ENCODE measurements at regions not wholly inside any gene's neighbourhood (a gene's known extent, or its start where the extent isn't known, plus 50 kb on each side); places are given as distances from the start of the nearest gene placed in this dataset.

DNA sequence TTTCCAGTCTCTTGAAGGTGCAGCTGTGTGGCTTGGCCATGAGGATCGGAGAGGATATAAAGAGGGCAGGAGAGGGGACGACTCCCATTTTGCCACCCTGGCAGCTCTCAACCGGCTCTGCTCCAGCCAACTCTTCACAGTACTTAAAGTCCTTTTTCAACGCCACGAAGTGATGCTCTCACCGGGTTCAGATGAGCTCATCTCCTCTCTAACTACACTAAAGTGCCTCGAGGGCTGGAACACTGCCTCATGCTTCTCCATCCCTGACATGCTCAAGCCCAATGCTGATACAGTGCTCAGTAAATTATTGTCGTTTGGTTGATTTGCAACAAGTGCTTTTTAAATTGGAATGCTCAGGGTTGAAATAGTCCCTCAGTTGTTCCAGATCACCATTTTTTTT, 97.8 kb downstream of the GTPBP8 start (continued):
- TF ChIP-seq, protein P1, sequence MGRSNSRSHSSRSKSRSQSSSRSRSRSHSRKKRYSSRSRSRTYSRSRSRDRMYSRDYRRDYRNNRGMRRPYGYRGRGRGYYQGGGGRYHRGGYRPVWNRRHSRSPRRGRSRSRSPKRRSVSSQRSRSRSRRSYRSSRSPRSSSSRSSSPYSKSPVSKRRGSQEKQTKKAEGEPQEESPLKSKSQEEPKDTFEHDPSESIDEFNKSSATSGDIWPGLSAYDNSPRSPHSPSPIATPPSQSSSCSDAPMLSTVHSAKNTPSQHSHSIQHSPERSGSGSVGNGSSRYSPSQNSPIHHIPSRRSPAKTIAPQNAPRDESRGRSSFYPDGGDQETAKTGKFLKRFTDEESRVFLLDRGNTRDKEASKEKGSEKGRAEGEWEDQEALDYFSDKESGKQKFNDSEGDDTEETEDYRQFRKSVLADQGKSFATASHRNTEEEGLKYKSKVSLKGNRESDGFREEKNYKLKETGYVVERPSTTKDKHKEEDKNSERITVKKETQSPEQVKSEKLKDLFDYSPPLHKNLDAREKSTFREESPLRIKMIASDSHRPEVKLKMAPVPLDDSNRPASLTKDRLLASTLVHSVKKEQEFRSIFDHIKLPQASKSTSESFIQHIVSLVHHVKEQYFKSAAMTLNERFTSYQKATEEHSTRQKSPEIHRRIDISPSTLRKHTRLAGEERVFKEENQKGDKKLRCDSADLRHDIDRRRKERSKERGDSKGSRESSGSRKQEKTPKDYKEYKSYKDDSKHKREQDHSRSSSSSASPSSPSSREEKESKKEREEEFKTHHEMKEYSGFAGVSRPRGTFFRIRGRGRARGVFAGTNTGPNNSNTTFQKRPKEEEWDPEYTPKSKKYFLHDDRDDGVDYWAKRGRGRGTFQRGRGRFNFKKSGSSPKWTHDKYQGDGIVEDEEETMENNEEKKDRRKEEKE (IDR thresholded peaks at IDR 0.05; ENCODE audit: borderline replicate concordance in 1 of 2, control insufficient read depth in 1 of 2, low read depth in 2 of 2, low read length in 1 of 2) = no peak
- no peak for TF ChIP-seq ZSCAN32 (CRISPR knock-in tag; IDR thresholded peaks at IDR 0.05)
- no peak for TF ChIP-seq CCAR2 (IDR thresholded peaks at IDR 0.05; ENCODE audit: low read depth, low read length)
- TF ChIP-seq SMARCA5 (IDR thresholded peaks at IDR 0.05) = no peak

DNA sequence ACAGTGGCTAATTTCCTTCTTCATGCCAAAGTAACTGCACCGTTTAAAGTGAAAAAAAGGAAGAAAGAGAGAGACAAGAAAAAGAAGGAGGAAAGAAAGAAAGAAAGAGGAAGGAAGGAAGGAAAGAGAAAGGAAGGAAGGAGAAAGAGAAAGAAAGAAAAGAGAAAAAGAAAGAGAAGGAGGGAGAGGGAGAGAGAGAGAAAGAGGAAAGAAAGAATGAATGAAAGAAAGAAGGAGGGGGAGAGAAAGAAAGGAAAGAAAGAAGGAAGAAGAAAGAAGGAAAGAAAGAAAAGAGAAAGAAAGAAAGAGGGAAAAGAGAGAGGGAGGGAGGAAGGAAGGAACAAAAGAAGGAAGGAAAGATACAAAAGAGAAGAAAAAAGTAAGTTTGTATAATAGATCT, 100.6 kb downstream of the GTPBP8 start:
- ChIA-PET POLR2A (no interaction called here), CTCF (ENCODE audit: low intra/inter-chr PET ratio) (no interaction called here)
- Histone ChIP-seq H2AFZ (ENCODE audit: low read depth, low read length) (no peak overlapping the region), H3K9me3 (replicated peaks; ENCODE audit: control insufficient read depth, insufficient read depth, low read depth, low read length) (no peaks in the 10 kb centered on the region), H4K20me1 (replicated peaks; ENCODE audit: control insufficient read depth, insufficient read depth, low read length) (no peaks in the 10 kb centered on the region), H3K4me1 (replicated peaks in 1 of 2; ENCODE audit: control insufficient read depth in 2 of 2, insufficient read depth in 2 of 2, low read length in 2 of 2) (no peaks in the 10 kb centered on the region), H3K9ac (ENCODE audit: insufficient read depth in 1 of 2, low read depth in 2 of 2, low read length in 2 of 2) (no peak overlapping the region), H3K4me2 (ENCODE audit: insufficient read depth, low read length) (no peak overlapping the region), H3K79me2 (ENCODE audit: control insufficient read depth, insufficient read depth, low read length) (no peaks in the 10 kb centered on the region), H3K4me3 (no peak overlapping the region), H3K27me3 (ENCODE audit: control insufficient read depth in 2 of 2, insufficient read depth in 2 of 2, low read length in 2 of 2) (no peaks in the 10 kb centered on the region; a peak in 1 of 5 replicates), H3K36me3 (ENCODE audit: control insufficient read depth, insufficient read depth, low read length) (no peaks in the 10 kb centered on the region), H3K9me1 (ENCODE audit: control insufficient read depth, insufficient read depth, low read length) (no peaks in the 10 kb centered on the region), H3K27ac (ENCODE audit: extremely low read depth, low read depth, low read length) (no peak overlapping the region)
- in situ Hi-C loops (cut with MboI) = no loop called here
- DNase-seq (ENCODE audit: extremely low read depth in 1 of 4, low spot score in 3 of 4) = no peak
- TF ChIP-seq THRAP3 (IDR thresholded peaks at IDR 0.05; ENCODE audit: borderline replicate concordance) (no peak), MEF2D (tag; conservative IDR thresholded peaks at IDR 0.05; ENCODE audit: low read depth) (no peak)
- TF ChIP-seq, protein P2, sequence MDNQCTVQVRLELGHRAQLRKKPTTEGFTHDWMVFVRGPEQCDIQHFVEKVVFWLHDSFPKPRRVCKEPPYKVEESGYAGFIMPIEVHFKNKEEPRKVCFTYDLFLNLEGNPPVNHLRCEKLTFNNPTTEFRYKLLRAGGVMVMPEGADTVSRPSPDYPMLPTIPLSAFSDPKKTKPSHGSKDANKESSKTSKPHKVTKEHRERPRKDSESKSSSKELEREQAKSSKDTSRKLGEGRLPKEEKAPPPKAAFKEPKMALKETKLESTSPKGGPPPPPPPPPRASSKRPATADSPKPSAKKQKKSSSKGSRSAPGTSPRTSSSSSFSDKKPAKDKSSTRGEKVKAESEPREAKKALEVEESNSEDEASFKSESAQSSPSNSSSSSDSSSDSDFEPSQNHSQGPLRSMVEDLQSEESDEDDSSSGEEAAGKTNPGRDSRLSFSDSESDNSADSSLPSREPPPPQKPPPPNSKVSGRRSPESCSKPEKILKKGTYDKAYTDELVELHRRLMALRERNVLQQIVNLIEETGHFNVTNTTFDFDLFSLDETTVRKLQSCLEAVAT (IDR thresholded peaks at IDR 0.05) = no peak
- TF ChIP-seq, protein P3, sequence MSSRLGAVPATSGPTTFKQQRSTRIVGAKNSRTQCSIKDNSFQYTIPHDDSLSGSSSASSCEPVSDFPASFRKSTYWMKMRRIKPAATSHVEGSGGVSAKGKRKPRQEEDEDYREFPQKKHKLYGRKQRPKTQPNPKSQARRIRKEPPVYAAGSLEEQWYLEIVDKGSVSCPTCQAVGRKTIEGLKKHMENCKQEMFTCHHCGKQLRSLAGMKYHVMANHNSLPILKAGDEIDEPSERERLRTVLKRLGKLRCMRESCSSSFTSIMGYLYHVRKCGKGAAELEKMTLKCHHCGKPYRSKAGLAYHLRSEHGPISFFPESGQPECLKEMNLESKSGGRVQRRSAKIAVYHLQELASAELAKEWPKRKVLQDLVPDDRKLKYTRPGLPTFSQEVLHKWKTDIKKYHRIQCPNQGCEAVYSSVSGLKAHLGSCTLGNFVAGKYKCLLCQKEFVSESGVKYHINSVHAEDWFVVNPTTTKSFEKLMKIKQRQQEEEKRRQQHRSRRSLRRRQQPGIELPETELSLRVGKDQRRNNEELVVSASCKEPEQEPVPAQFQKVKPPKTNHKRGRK (tag; IDR thresholded peaks at IDR 0.05) = peak; percentile 90
- no CpG with 5 or more reads among the region's 1 CpG for WGBS (ENCODE audit: insufficient coverage, low coverage, missing lambda C conversion rate)
- intact Hi-C loops (cut with micrococcal nuclease) = no loop called here
- no peak for ATAC-seq
- no peak for FAIRE-seq
- no TSS peak for BruUV-seq (replicated peaks)

All from K562 (cell line).